SK-N-SH treated with all-trans-retinoic acid at 6 μM for 48 hours (cell line): ENCODE measurements at regions not wholly inside any gene's neighbourhood (a gene's known extent, or its start where the extent isn't known, plus 50 kb on each side); places are given as distances from the start of the nearest gene placed in this dataset.

ENCODE experiments used
- ATAC-seq: fragments of 200-7000 bp; cut with Tn5 transposase; 3 replicates; pipeline ENCODE4 v1.9.1; 2020; ENCODE audit warnings: mild to moderate bottlenecking, moderate library complexity
- ARNTL ChIP-seq: fragments of 450-650 bp; formaldehyde crosslinking; IDR thresholded peaks from 2 replicates; pipeline ENCODE4 v1.5.0; 2020; ENCODE audit warnings: low read depth, mild to moderate bottlenecking, moderate library complexity, borderline replicate concordance
- BACH2 ChIP-seq: fragments of 250-450 bp; sonication (Bioruptor Pico); IDR thresholded peaks from 2 replicates; pipeline ENCODE4 v1.9.0; 2021; ENCODE audit warnings: mild to moderate bottlenecking, borderline replicate concordance
- CSDC2 ChIP-seq: fragments of 250-450 bp; sonication (Bioruptor Pico); IDR thresholded peaks from 2 replicates; pipeline ENCODE4 v1.5.0; 2020; ENCODE audit warnings: mild to moderate bottlenecking, moderate library complexity
- ESRRG ChIP-seq: fragments of 250-450 bp; sonication (Bioruptor Pico); IDR thresholded peaks from 2 replicates; pipeline ENCODE4 v1.6.1; 2021; ENCODE audit warnings: mild to moderate bottlenecking
- GLIS3 ChIP-seq: fragments of 250-450 bp; sonication (Bioruptor Pico); IDR thresholded peaks from 2 replicates; pipeline ENCODE4 v1.5.0; 2020; ENCODE audit warnings: mild to moderate bottlenecking, moderate library complexity
- ISL1 ChIP-seq: fragments of 250-450 bp; sonication (Bioruptor Pico); IDR thresholded peaks from 2 replicates; pipeline ENCODE4 v2.1.2; 2022; ENCODE audit warnings: mild to moderate bottlenecking, moderate library complexity
- OSR1 ChIP-seq: fragments of 250-450 bp; sonication (Bioruptor Pico); IDR thresholded peaks from 2 replicates; pipeline ENCODE4 v1.8.0; 2022; ENCODE audit warnings: moderate library complexity, mild to moderate bottlenecking, inconsistent platforms
- PPARA ChIP-seq: fragments of 250-450 bp; sonication (Bioruptor Pico); IDR thresholded peaks from 2 replicates; pipeline ENCODE4 v1.5.0; 2020; ENCODE audit warnings: mild to moderate bottlenecking, borderline replicate concordance
- RARB ChIP-seq: fragments of 250-450 bp; sonication (Bioruptor Pico); IDR thresholded peaks from 2 replicates; pipeline ENCODE4 v1.8.0; 2021; ENCODE audit warnings: mild to moderate bottlenecking, moderate library complexity
- SNAI2 ChIP-seq: fragments of 250-450 bp; sonication (Bioruptor Pico); IDR thresholded peaks from 2 replicates; pipeline ENCODE4 v1.5.0; 2020; ENCODE audit warnings: mild to moderate bottlenecking, moderate library complexity
- TCF4 ChIP-seq: fragments of 250-450 bp; sonication (Bioruptor Pico); IDR thresholded peaks from 2 replicates; pipeline ENCODE4 v1.8.0; 2021; ENCODE audit warnings: mild to moderate bottlenecking, moderate library complexity, borderline replicate concordance
- TOX ChIP-seq: fragments of 250-450 bp; sonication (Bioruptor Pico); IDR thresholded peaks from 2 replicates; pipeline ENCODE4 v1.8.0; 2021; ENCODE audit warnings: mild to moderate bottlenecking, moderate library complexity, borderline replicate concordance
- ZC3H10 ChIP-seq: fragments of 250-450 bp; sonication (Bioruptor Pico); IDR thresholded peaks from 2 replicates; pipeline ENCODE4 v1.5.1; 2021; ENCODE audit warnings: mild to moderate bottlenecking, moderate library complexity
- ZFP3 ChIP-seq: fragments of 250-450 bp; sonication (Bioruptor Pico); IDR thresholded peaks from 2 replicates; pipeline ENCODE4 v1.5.0; 2020; ENCODE audit warnings: mild to moderate bottlenecking, moderate library complexity
- ZFP30 ChIP-seq: fragments of 450-650 bp; formaldehyde crosslinking; IDR thresholded peaks from 2 replicates; pipeline ENCODE4 v1.5.0; 2022; ENCODE audit warnings: mild to moderate bottlenecking, moderate library complexity
- ZNF565 ChIP-seq: fragments of 450-650 bp; formaldehyde crosslinking; conservative IDR thresholded peaks from 2 replicates; pipeline ENCODE4 v1.5.0; 2020; ENCODE audit warnings: low read depth, mild to moderate bottlenecking, moderate library complexity
- ZNF70 ChIP-seq: fragments of 450-650 bp; formaldehyde crosslinking; IDR thresholded peaks from 2 replicates; pipeline ENCODE4 v1.5.0; 2020; ENCODE audit warnings: mild to moderate bottlenecking, moderate library complexity
- ZNF8 ChIP-seq: fragments of 450-650 bp; formaldehyde crosslinking; IDR thresholded peaks from 2 replicates; pipeline ENCODE4 v1.5.0; 2020; ENCODE audit warnings: mild to moderate bottlenecking, moderate library complexity
- TF ChIP-seq, protein P1 (sequence below): fragments of 250-450 bp; sonication (Bioruptor Pico); IDR thresholded peaks from 2 replicates; pipeline ENCODE4 v1.8.0; 2021; ENCODE audit warnings: low read depth, mild to moderate bottlenecking, moderate library complexity, borderline replicate concordance
- TF ChIP-seq, protein P2 (sequence below): fragments of 250-450 bp; sonication (Bioruptor Pico); IDR thresholded peaks from 2 replicates; pipeline ENCODE4 v1.5.1; 2020; ENCODE audit warnings: low read depth, mild to moderate bottlenecking, moderate library complexity
- TF ChIP-seq, protein P3 (sequence below): fragments of 250-450 bp; sonication (Bioruptor Pico); IDR thresholded peaks from 2 replicates; pipeline ENCODE4 v1.5.0; 2020; ENCODE audit warnings: mild to moderate bottlenecking, moderate library complexity
- TF ChIP-seq, protein P4 (sequence below): fragments of 250-450 bp; sonication (Bioruptor Pico); IDR thresholded peaks from 2 replicates; pipeline ENCODE4 v1.8.0; 2020; ENCODE audit warnings: mild to moderate bottlenecking, moderate library complexity, borderline replicate concordance
- TF ChIP-seq, protein P5 (sequence below): fragments of 250-450 bp; sonication (Bioruptor Pico); IDR thresholded peaks from 2 replicates; pipeline ENCODE4 v1.5.1; 2021; ENCODE audit warnings: mild to moderate bottlenecking, moderate library complexity

DNA sequence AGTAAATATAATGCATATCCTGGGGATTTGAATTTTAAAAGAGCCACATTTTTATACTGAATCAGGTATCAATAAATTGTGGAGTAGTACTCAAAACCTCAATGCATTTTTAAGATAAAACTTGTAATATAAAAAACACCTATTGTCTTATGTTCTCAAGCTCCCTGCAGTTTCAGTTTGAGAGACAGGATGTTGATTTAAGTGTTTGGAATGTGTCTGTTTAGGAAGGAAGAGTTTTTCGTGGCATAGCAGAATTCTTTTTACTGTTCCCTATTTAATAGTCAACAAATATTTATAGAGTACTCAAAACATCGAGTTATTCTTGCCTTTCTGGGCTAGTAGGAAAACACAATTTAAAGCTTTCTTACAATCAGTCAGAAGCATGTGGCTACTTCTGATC lies 146.1 kb upstream of the BCHE start:
- ATAC-seq = no peak
- TF ChIP-seq ZC3H10 (CRISPR knock-in tag) (no peak), ARNTL (CRISPR knock-in tag) (no peak), ZNF565 (no peak), ZFP3 (CRISPR knock-in tag) (no peak), TCF4 (CRISPR knock-in tag) (no peak), SNAI2 (CRISPR knock-in tag) (no peak), TOX (CRISPR knock-in tag) (no peak), ZFP30 (CRISPR knock-in tag) (no peak), ISL1 (CRISPR knock-in tag) (no peak), GLIS3 (CRISPR knock-in tag) (no peak), PPARA (no peak), OSR1 (CRISPR knock-in tag) (no peak), CSDC2 (CRISPR knock-in tag) (no peak), ESRRG (CRISPR knock-in tag) (no peak)
- TF ChIP-seq, protein P1, sequence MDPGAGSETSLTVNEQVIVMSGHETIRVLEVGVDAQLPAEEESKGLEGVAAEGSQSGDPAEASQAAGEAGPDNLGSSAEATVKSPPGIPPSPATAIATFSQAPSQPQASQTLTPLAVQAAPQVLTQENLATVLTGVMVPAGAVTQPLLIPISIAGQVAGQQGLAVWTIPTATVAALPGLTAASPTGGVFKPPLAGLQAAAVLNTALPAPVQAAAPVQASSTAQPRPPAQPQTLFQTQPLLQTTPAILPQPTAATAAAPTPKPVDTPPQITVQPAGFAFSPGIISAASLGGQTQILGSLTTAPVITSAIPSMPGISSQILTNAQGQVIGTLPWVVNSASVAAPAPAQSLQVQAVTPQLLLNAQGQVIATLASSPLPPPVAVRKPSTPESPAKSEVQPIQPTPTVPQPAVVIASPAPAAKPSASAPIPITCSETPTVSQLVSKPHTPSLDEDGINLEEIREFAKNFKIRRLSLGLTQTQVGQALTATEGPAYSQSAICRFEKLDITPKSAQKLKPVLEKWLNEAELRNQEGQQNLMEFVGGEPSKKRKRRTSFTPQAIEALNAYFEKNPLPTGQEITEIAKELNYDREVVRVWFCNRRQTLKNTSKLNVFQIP (CRISPR knock-in tag) = no peak
- TF ChIP-seq, protein P2, sequence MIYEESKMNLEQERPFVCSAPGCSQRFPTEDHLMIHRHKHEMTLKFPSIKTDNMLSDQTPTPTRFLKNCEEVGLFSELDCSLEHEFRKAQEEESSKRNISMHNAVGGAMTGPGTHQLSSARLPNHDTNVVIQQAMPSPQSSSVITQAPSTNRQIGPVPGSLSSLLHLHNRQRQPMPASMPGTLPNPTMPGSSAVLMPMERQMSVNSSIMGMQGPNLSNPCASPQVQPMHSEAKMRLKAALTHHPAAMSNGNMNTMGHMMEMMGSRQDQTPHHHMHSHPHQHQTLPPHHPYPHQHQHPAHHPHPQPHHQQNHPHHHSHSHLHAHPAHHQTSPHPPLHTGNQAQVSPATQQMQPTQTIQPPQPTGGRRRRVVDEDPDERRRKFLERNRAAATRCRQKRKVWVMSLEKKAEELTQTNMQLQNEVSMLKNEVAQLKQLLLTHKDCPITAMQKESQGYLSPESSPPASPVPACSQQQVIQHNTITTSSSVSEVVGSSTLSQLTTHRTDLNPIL (CRISPR knock-in tag) = no peak
- TF ChIP-seq, protein P3, sequence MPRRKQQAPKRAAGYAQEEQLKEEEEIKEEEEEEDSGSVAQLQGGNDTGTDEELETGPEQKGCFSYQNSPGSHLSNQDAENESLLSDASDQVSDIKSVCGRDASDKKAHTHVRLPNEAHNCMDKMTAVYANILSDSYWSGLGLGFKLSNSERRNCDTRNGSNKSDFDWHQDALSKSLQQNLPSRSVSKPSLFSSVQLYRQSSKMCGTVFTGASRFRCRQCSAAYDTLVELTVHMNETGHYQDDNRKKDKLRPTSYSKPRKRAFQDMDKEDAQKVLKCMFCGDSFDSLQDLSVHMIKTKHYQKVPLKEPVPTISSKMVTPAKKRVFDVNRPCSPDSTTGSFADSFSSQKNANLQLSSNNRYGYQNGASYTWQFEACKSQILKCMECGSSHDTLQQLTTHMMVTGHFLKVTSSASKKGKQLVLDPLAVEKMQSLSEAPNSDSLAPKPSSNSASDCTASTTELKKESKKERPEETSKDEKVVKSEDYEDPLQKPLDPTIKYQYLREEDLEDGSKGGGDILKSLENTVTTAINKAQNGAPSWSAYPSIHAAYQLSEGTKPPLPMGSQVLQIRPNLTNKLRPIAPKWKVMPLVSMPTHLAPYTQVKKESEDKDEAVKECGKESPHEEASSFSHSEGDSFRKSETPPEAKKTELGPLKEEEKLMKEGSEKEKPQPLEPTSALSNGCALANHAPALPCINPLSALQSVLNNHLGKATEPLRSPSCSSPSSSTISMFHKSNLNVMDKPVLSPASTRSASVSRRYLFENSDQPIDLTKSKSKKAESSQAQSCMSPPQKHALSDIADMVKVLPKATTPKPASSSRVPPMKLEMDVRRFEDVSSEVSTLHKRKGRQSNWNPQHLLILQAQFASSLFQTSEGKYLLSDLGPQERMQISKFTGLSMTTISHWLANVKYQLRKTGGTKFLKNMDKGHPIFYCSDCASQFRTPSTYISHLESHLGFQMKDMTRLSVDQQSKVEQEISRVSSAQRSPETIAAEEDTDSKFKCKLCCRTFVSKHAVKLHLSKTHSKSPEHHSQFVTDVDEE (CRISPR knock-in tag) = no peak
- TF ChIP-seq, protein P4, sequence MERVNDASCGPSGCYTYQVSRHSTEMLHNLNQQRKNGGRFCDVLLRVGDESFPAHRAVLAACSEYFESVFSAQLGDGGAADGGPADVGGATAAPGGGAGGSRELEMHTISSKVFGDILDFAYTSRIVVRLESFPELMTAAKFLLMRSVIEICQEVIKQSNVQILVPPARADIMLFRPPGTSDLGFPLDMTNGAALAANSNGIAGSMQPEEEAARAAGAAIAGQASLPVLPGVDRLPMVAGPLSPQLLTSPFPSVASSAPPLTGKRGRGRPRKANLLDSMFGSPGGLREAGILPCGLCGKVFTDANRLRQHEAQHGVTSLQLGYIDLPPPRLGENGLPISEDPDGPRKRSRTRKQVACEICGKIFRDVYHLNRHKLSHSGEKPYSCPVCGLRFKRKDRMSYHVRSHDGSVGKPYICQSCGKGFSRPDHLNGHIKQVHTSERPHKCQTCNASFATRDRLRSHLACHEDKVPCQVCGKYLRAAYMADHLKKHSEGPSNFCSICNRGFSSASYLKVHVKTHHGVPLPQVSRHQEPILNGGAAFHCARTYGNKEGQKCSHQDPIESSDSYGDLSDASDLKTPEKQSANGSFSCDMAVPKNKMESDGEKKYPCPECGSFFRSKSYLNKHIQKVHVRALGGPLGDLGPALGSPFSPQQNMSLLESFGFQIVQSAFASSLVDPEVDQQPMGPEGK (CRISPR knock-in tag) = no peak

DNA sequence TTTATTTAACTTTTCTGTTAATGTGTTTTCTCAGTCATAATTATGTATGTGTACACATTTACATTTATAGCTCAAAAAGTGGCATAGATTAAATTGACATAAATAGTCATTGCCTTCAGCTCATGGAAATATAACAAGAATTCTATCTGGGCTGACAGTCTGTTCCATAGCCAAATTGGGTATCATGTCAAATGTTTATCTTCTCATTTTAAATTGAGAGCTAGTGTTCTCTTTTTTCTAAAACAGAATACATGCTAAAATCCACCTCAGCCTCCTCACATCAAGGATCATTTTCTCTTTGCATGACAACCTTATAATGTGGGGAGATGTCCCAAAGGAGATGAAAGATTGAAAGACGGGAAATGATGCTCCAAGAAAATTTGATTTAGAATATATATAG lies 144.1 kb upstream of the BCHE start:
- ATAC-seq = no peak
- TF ChIP-seq, protein P4 (CRISPR knock-in tag) = no peak
- TF ChIP-seq, protein P3 (CRISPR knock-in tag) = no peak
- TF ChIP-seq, protein P5, sequence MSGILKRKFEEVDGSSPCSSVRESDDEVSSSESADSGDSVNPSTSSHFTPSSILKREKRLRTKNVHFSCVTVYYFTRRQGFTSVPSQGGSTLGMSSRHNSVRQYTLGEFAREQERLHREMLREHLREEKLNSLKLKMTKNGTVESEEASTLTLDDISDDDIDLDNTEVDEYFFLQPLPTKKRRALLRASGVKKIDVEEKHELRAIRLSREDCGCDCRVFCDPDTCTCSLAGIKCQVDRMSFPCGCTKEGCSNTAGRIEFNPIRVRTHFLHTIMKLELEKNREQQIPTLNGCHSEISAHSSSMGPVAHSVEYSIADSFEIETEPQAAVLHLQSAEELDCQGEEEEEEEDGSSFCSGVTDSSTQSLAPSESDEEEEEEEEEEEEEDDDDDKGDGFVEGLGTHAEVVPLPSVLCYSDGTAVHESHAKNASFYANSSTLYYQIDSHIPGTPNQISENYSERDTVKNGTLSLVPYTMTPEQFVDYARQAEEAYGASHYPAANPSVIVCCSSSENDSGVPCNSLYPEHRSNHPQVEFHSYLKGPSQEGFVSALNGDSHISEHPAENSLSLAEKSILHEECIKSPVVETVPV = no peak
- TF ChIP-seq OSR1 (CRISPR knock-in tag) (no peak), GLIS3 (CRISPR knock-in tag) (no peak), ZNF565 (no peak), BACH2 (CRISPR knock-in tag) (no peak), ZFP30 (CRISPR knock-in tag) (no peak), ISL1 (CRISPR knock-in tag) (no peak), ZFP3 (CRISPR knock-in tag) (no peak), ZNF8 (no peak), ESRRG (CRISPR knock-in tag) (no peak), ZNF70 (CRISPR knock-in tag) (no peak), TCF4 (CRISPR knock-in tag) (no peak), TOX (CRISPR knock-in tag) (no peak), RARB (CRISPR knock-in tag) (no peak), ARNTL (CRISPR knock-in tag) (no peak)
- TF ChIP-seq, protein P2 (CRISPR knock-in tag) = no peak
